CD4-positive, alpha-beta T cell treated with Interleukin-21 for 1 hour (primary cell): ENCODE measurements at regions not wholly inside any gene's neighbourhood (a gene's known extent, or its start where the extent isn't known, plus 50 kb on each side); places are given as distances from the start of the nearest gene placed in this dataset.
"Not testable (repeated sequence)": the region's sequence is repeated elsewhere in the genome, so short reads cannot be mapped to it uniquely, and the experiment has no call there.

Source experiments
- DNase-seq: peaks from one replicate; pipeline ENCODE4 v3.0.0-alpha.2; 2020

DNA sequence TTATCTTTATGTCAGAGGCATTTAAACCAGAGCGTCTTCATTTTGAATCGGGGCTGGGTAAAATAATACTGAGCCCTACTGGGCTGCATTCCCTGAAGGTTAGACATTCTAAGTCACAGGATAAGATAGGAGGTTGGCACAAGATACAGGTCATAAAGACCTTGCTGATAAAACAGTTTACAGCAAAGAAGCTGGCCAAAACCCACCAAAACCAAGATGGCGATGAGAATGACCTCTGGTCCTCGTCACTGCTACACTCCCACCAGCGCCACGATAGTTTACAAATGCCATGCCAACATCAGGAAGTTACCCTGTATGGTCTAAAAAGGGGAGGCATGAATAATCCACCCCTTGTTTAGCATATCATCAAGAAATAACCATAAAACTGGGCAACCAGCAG, 110.5 kb upstream of the ZFP64 start:
- not testable (repeated sequence) for DNase-seq

DNA sequence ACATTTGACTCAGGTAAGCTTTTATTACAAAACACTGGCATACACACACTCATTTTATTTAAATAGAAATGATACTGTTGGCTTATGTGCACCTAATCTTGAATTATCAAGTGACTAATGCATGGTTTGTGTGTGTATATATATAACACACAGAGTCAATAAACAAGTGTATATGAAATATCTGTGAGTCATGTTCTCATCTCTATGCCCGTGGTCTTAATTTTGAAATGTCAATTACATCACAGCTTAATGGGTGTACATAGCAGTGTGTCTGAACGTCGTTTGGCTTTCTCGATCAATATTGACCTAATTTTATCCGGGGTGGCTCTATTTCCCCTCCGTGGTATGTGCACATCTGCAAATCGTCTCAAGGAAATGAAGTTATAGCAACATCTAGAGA, 104.0 kb upstream of the ZFP64 start:
- no peak for DNase-seq

DNA sequence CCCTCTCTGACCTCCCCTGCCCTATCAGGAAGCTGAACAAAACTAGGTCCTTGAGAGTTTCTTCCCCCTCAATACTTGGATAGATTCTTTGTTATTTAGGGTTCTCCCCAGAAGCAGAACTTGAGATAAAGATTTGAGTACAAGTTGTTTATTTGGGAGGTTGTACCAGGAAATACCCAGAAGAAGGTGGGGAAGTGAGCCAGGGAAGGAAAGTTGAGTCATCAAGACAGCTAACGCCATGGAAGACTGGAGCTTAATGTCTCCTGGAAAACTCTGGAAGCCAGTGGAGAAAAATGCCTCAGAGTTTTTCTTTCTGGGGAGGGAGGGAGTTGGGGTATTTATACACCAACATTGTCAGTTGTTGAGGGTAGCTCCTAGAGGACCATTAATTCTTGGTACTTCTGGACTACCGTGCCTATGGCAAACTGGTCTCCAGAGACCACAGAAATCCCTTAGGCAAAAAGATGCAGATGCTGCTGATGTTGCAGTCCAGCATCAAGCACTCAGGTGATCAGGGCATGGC, 102.6 kb upstream of the ZFP64 start:
- no peak for DNase-seq

DNA sequence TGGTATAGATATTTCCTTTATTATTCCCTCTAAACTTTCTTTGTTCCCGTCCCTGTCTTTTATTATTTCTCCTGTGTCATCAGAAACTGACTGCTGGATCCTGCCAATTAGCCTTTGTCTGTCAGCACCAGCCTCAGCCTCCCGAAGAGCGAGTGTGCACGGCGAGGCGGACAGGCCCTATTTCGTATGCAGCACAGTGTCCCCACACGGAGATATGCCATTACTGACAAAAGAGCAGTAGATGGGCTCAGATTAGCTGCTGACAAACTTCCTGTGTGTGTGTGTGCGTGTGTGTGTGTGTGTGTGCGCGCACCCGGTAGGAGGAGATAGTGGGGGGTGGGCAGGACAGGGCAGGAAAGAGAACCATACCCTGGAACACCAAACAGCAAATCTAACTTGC, 99.5 kb upstream of the ZFP64 start:
- DNase-seq = no peak

DNA sequence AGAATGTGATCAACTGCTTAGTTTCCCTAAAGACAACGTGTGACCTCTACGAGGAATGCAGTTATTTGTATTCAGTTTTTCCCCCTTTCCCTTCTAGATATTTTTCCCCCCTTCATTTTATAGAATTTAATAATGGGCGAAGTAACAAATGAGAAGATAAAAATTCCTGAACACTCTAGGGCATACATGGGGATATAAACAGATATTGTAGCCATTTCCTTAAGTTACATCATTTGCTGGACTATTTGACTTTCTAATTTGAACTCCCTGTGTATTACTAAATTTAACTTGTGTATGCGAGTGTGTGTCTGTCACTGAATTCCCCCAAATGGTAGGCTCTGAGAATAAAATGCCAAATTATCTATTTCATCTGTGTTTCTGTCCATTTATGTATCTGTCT, 99.0 kb upstream of the ZFP64 start:
- no peak for DNase-seq

DNA sequence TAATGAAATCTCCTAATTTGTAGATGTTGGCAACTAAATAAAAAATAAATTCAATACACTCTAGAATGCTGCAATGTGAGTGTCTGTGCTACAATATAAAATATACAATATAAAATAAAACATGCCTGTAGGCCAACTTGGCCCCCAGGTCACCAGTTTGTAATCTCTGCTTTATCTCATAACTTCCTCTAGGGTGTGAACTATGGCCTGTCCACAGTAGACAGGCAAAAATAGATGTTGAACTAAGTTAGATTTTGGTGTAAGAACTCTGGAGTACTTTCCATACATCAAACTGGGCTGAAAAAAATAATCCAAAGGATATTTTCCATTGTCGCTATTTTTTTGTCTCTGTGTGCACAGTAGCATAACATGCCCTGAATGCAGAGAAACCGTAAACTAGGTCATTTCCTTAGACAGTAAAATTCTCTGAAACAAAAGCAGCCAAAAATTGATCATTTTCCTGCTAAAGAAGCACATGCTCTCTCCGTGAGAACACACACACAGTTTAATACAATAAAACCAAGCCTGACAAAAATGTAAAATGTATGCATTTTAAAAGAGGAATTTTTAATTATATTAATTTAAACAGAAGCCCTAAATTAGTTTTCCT, 98.5 kb upstream of the ZFP64 start:
- no peak for DNase-seq

DNA sequence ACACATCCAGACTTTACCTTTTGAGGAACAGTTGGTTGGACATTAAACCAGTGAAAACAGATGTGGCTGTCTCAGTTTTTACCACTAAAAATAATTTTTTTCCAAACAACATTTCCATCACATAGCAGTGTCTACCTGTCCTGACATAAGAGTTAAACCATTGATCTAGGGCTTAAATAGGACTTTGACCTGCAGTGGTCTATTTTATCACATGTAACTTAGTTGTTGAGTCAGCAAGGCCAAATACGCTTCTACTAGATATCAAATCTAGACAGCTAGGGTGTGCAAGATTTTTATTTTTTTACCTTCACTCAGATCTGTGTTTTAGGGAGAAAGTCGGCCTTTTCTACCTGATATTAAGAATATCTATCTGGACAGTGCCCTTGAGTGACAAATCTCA, 88.8 kb upstream of the ZFP64 start:
- DNase-seq = no peak

DNA sequence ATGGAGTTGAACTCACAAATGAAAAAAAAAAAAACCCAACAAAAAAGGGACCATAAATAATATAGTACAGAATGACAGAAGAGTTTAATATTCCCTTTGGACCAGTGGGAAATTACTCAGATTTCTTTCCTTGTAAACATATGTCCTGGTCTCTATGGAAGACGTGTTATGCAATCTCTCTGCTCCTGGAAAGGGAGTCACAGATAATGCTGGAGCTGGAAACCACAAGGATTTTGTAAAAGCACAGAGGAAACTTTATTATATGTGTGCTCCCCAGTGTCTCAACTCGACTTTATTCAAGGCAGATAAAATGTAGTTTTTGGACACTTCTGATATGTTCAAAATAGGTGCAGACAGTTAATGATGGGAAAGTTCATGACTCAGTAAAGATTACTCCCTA, 88.1 kb upstream of the ZFP64 start:
- DNase-seq = no peak

DNA sequence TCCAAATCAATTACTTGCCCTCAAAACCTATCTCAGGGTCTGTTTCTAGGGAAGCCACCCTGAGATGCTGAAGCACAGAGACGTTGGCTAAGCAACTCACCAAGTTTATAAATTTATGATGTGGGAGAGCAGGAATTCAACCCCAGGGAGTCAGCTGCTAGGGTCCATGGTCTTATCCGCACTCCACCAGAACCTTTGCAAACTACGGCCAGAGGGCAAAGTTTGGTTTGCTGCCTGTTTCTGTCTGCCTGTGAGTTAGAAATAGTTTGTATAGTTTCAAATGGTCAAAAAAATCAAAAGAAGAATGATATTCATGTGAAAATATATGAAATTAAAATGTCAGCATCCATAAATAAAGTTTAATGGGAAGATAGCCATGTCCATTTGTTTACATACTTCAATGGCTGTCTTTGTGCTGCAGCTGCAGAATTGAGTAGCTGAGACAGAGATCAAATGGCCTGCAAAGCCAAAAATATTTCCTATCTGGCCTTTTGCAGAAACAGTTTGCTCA, 83.7 kb upstream of the ZFP64 start:
- DNase-seq = no peak

DNA sequence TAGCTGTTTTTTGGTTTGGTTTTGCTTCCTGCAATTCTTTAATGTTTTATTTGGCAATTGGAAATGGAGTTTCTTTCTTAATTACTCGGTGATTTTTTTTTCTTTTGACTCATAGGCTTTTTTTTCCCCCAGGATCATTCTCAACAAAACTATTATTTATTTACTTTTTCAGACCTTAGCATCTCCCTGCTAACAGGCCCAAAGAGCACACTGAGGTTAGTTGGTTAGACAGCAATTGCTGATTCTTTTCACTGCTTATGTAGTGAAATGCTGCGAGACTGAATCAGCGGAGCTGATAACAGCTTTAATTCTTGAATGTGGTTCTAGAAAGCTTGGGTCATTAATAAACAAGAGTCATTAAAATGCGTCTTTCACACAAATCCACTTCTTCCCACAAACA, 79.1 kb upstream of the ZFP64 start:
- no peak for DNase-seq

DNA sequence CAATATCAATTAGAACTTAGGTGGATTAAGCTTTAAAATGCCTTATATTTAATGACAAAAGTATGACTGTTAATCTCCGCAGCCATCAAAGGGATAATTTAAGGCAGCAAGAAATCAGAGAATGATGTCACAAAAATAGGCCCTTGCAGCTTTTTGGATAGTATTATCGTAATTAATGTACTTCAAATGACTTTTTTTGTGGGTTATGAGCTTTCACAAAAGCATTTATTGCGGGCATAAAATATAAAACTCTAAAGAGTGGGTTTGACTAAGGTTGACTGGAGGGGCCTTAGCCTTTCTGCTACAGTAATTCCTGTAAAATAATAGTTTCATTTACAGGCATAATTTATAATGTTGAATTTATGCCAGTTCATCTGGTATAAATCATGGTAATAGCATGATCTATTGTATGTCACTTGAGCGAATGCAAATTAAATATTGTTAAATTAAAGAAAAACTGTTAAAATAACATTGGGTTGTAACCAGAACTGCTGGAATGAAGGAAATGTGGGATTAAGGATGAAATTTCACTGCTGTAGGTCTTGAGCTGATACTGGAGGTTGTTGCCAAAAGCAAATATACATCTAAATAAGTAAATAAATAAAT, 78.5 kb upstream of the ZFP64 start:
- DNase-seq = no peak

DNA sequence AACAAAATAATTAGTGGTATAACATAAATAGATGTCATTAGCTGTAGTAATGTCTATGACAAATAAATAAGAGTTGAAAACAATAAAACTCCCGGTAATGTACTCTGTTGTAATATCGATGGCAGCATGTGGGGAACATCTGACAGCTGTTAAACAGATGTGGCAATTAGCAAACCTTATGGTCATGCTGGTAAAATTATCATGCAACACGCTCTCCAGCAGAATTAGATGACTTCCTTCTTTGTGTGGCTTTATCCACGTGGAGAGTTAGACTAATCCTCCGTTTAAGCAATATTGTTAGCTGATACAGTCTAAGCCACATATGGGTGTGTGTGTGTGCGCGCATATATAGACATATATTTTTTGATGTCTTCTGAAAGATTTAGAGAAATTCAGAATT, 77.7 kb upstream of the ZFP64 start:
- no peak for DNase-seq

DNA sequence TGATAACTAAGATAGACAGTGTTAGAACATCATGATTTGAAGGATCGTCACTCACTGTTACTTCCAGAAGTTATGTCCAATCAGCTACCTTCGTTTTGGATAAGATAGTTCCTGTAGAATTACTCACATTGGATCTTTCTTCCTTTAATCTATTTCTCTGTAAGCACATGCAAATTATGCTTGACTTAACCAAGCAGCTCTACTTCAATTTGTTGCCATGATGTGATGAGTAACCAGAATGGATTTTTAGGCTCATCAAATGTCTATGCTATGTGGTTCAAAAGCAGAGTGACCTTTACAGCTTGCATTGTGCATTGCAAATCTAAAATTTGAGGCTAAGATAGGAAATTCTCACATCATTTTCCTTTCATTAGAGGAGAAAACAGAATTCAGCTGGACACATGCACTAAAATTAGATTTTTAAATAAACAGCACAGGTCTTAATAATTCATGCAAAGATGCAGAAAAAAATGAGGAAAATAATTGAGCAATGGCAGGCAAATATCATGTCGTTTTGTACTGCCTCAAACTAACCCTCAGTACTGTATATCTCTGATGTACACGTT, 76.7 kb upstream of the ZFP64 start:
- DNase-seq = no peak

DNA sequence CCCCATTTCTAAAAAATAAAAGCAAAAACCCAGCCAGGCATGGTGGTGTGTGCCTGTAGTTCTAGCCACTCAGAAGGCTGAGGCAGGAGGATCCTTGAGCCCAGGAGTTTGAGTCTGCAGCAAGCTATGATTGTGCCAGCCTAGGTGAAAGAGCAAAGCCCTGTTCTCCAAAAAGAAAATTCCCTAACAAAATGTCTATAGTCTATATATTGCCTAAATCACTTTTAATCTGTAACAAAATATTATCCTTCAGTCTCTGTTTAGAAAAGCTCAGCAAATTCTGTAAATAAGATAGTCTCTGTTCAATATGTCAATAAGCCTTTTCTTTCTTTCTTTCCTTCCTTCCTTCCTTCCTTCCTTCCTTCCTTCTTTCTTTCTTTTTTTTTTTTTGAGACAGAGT, 75.8 kb upstream of the ZFP64 start:
- no peak for DNase-seq

DNA sequence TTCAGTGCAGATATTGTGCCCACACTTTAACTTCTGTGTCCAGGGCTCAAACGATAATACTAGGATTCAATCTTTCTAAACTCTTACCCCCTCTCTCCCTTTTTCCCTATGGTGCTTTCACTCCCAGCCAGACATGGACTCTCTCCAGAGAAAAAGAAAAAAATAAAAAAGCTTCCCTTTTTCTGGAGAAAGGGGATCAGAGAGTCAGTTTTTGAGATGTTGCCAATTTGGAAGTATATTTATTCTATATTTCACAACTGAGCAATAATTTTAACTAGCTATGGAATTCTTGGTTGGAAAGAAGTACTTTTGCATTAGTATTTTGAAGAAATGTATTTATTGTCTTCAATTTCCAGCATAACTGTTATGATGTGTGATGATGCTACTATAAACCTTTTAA, 72.2 kb upstream of the ZFP64 start:
- DNase-seq = no peak

DNA sequence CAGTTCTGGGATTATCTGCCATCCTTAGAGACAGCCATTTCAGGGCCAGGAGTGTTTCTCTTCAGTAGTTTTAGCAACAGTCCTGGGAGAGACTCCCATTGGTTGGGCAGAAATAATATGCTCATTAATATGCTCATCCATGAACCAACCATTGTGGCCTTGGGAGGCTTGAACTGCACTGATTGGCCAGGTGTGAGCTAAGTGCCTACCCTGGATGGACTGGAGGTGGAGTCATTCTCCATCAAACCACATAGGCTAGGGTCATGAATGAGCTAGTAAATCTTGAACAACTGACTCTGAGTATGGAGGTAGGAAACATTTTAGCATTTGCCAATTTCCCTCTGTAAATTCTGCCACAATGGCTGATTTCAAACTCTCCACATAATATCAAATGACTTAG, 70.2 kb upstream of the ZFP64 start:
- DNase-seq = no peak

DNA sequence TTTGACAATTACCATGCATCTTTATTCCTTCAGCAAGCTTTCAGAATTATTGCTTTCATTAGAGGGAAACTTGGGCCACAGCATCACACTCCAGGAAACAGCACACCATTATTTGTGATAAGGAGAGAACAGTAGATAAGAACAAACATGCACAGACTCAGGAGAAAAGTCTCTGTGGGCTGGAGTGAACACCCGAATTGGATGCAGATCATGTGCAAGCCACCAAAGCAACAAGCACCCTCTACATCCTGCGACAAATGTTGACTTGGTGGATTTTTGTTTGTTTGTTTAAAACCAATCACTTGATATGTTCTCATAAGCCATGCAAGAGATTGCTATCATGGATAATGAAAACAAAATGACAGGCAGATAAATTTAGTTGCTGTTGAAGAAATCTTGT, 67.7 kb upstream of the ZFP64 start:
- DNase-seq = no peak

DNA sequence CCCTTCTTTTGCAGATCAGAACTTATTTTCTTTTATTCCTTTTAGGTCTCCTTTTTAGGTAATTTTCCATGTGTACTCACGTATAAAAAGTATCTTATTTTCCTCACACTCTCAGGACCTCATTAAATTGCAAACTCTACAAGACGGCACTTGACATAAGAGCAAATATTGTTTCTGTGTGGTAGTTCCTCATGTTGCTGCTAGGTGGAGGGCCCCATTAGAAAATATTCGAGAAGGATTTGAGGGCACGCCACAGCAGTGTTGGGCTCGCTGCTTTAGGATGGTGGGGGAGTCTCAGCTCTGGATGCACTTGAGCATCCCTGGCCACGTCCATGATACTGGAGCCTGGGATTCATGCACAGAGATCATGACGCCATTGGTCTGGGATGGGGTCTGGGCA, 64.9 kb upstream of the ZFP64 start:
- no peak for DNase-seq

DNA sequence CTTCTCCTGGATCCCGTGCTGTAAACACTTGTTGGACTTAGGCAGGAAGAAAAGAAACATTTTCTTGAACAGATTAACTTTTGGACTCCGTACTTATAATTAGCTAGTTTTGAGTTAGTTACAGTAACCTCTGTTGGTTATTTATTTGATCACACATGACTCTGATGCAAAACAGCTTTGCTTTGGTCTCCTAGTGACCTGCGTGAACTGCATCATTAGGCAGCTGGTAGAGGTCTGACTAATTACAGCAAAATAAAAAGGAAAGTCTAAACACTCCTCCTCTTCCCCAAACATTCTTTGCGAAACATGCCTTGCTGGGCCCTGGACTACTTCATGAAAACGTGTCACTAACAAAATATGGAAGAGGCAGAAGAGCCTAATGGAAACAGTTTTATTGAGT, 61.1 kb upstream of the ZFP64 start:
- no peak for DNase-seq

DNA sequence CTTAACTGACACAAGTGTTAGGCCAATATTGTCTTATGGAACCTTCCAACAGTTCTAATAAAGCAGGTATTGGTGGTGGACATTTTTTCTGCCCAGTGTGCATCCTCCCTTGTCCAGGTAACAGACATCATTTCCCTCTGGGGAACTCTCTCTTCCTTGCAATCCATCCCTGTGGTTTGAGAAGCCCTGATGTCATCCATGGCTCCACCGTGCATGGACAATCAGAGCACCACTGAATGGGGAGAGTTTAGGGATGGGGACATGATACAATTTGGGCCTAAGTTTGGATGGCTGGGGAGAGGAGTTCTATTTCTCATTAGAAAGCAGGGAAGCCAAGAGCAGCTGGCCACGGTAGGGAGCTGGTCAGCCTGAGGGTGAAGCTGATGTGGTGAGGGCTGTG, 60.2 kb upstream of the ZFP64 start:
- no peak for DNase-seq

DNA sequence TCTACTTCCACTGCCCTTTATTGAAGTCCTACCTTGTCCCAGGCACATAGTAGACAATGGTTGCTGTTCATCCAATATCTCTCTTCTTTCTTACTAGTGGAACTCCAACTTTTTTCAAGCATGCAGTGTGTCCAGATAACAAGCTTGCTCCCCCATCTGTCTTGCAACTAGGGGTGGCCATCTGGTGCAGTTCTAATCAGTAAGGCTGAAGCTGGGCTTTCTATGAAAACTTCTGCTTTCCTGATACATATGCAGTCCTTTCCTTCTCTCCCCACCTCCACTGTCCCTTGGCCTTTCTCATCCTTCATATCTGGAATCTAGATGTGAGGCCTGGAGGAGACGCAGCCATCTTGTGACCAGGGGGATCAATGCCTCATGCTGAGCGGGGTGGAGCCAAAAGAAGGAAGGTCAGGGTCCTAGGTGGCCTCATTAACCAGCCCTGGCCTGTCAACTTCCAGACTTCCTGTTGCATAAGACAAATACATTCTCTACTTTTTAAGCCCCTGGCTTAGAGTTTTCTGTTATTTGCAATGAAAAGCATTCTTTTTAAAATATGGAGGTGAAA, 59.6 kb upstream of the ZFP64 start:
- DNase-seq = no peak

DNA sequence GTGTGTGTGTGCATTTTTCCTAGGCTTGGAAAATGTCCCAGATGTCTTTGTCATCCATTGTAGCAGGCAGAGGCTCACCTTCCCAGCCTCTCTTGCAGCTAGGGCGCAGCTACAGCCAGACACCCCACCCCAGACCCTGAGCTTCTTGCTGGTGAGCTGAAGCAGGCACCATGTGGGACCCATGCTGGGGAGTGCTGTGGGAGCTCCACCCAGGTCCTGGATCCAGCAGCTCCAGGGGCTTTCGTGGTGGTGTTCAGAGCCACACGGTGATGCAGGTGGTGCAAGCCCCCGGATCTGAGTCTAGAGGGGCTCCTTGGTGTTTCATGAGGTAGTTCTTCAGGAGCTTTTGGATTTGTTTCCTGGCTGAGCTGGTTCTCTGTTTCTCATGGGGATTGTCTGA, 56.0 kb upstream of the ZFP64 start:
- DNase-seq = no peak

DNA sequence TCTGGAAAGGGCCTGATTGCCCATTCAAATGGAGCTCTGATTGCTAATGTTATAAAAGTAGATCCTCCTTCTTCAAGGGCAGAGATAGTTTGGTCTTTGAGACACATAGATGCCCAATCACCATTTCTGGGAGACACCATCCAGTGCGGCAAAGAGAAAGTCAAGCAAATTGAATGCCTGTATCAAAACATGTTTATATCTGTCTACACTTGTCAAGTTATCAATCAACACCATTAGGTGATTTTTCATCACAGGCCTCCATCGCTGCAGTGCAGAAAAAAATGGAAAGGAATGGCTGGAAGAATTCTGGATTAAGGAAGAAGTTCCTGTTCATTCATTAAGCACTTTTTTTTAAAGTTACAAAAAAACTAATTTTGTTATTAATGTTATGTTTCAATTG, 54.8 kb upstream of the ZFP64 start:
- no peak for DNase-seq

DNA sequence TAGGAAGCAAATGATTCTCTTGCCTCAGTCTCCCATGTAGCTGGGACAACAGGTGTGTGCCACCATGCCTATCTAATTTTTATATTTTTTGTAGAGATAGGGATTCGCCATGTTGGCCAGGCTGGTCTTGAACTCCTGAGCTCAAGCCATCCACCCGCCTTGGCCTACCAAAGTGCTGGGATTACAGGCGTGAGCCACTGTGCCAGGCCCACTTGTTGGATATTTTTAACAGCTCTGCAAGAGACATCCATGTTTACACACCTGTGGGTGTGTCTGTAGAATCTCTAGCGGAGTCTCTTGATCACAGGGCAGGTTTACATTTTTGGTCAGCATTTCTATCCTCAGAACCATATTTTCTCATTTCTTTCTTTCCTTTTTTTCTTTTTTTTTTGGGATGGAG, 53.1 kb upstream of the ZFP64 start:
- DNase-seq = no peak
